IMR-90 (cell line): ENCODE measurements at regions not wholly inside any gene's neighbourhood (a gene's known extent, or its start where the extent isn't known, plus 50 kb on each side); places are given as distances from the start of the nearest gene placed in this dataset.
"Not testable (repeated sequence)": the region's sequence is repeated elsewhere in the genome, so short reads cannot be mapped to it uniquely, and the experiment has no call there.

Source experiments
- ATAC-seq: fragments of 200-7000 bp; cut with Tn5 transposase; 2 replicates; pipeline ENCODE4 v1.9.1; 2020; ENCODE audit warnings: low read depth, mild to moderate bottlenecking, moderate library complexity
- BruUV-seq: library from RNA; stranded (reverse); fragments of 400-500 nt; replicated peaks from 2 replicates; lab custom pipeline; 2021; lab: Mats Ljungman, UMichigan
- CTCF ChIA-PET: fragments of 300-600 bp; formaldehyde crosslinking; extraction: SDS; loops from one replicate; lab custom pipeline; 2021; ENCODE audit warnings: antibody characterized with exemption; lab: Yijun Ruan, JAX
- POLR2A ChIA-PET: fragments of 300-600 bp; sonication (Branson Sonifier 250); formaldehyde crosslinking; loops from one replicate; lab custom pipeline; 2022; ENCODE audit warnings: antibody characterized with exemption; ENCODE audit not compliant: unreplicated experiment; lab: Charles Lee
- DNase-seq: peaks from one replicate; pipeline ENCODE4 v3.0.0; 2013
- H2AFZ ChIP-seq: replicated peaks from 2 replicates; pipeline ENCODE3; 2013; ENCODE audit warnings: low read length, mild to moderate bottlenecking; ENCODE audit not compliant: poor library complexity
- H2AK5ac ChIP-seq: 2 replicates; pipeline ENCODE4 v1.6.1; 2013; ENCODE audit warnings: low read depth, low read length, inconsistent platforms
- H2AK9ac ChIP-seq: replicated peaks from 2 replicates; pipeline ENCODE3; 2013; ENCODE audit warnings: mild to moderate bottlenecking, low read depth, low read length, moderate library complexity; ENCODE audit not compliant: poor library complexity
- H2BK120ac ChIP-seq: 2 replicates; pipeline ENCODE4 v1.6.1; 2013; ENCODE audit warnings: low read depth, low read length, inconsistent platforms
- H2BK15ac ChIP-seq: 3 replicates; pipeline ENCODE4 v1.6.1; 2013; ENCODE audit warnings: low read depth, low read length, inconsistent platforms
- H2BK20ac ChIP-seq: 2 replicates; pipeline ENCODE4 v1.6.1; 2013; ENCODE audit warnings: low read depth, mild to moderate bottlenecking, inconsistent platforms, low read length, moderate library complexity
- H2BK5ac ChIP-seq: 2 replicates; pipeline ENCODE4 v1.6.1; 2013; ENCODE audit warnings: mild to moderate bottlenecking, low read depth, low read length, inconsistent platforms; ENCODE audit not compliant: poor library complexity, severe bottlenecking
- H3K14ac ChIP-seq: replicated peaks from 2 replicates; pipeline ENCODE4 v1.6.1; 2013; ENCODE audit warnings: low read depth, low read length, inconsistent platforms
- H3K18ac ChIP-seq: 2 replicates; pipeline ENCODE4 v1.6.1; 2013; ENCODE audit warnings: low read depth, low read length, control low read depth
- H3K23ac ChIP-seq: 2 replicates; pipeline ENCODE4 v1.6.1; 2013; ENCODE audit warnings: low read depth, low read length, inconsistent platforms
- H3K27ac ChIP-seq: 2 replicates; pipeline ENCODE4 v1.5.1; 2013; ENCODE audit warnings: mild to moderate bottlenecking, control low read depth, low read length; ENCODE audit not compliant: insufficient read depth
- H3K27me3 ChIP-seq: 2 replicates; pipeline ENCODE4 v1.6.1; 2013; ENCODE audit warnings: low read length; ENCODE audit not compliant: control insufficient read depth, insufficient read depth
- H3K36me3 ChIP-seq: 2 replicates; pipeline ENCODE4 v1.6.1; 2013; ENCODE audit warnings: low read length, mixed read lengths; ENCODE audit not compliant: control insufficient read depth, insufficient read depth
- H3K4ac ChIP-seq: 2 replicates; pipeline ENCODE4 v1.6.1; 2013; ENCODE audit warnings: low read depth, low read length, inconsistent platforms
- H3K4me1 ChIP-seq: 2 replicates; pipeline ENCODE4 v1.6.1; 2013; ENCODE audit warnings: low read length, mixed read lengths; ENCODE audit not compliant: control insufficient read depth, insufficient read depth
- H3K4me2 ChIP-seq: 2 replicates; pipeline ENCODE4 v1.6.1; 2013; ENCODE audit warnings: low read depth, mild to moderate bottlenecking, control low read depth, low read length, moderate library complexity
- H3K4me3 ChIP-seq: 2 replicates; pipeline ENCODE4 v1.5.1; 2013; ENCODE audit warnings: low read depth, mild to moderate bottlenecking, control low read depth, low read length, moderate library complexity; ENCODE audit not compliant: insufficient read depth
- H3K56ac ChIP-seq: 2 replicates; pipeline ENCODE4 v1.6.1; 2013; ENCODE audit warnings: low read length, inconsistent platforms; ENCODE audit not compliant: insufficient read depth; ENCODE audit errors: extremely low read depth
- H3K79me1 ChIP-seq, 2 experiments: 2 replicates each; pipeline ENCODE4 v1.6.1; 2013; ENCODE audit warnings: low read length in 2 of 2, inconsistent platforms in 1 of 2, low read depth in 1 of 2
- H3K9ac ChIP-seq: 2 replicates; pipeline ENCODE4 v1.6.1; 2013; ENCODE audit warnings: low read depth, low read length, control low read depth
- H3K9me1 ChIP-seq: 2 replicates; pipeline ENCODE4 v1.6.1; 2013; ENCODE audit warnings: low read length, inconsistent platforms; ENCODE audit not compliant: insufficient read depth
- H3K9me3 ChIP-seq: 2 replicates; pipeline ENCODE4 v1.6.1; 2013; ENCODE audit warnings: low read length; ENCODE audit not compliant: control insufficient read depth, insufficient read depth
- H4K20me1 ChIP-seq: 2 replicates; pipeline ENCODE4 v1.6.1; 2013; ENCODE audit warnings: low read length, inconsistent platforms; ENCODE audit not compliant: insufficient read depth
- H4K5ac ChIP-seq: 2 replicates; pipeline ENCODE4 v1.6.1; 2013; ENCODE audit warnings: mild to moderate bottlenecking, low read depth, low read length, control low read depth
- H4K8ac ChIP-seq, 2 experiments: 2 replicates each; pipeline ENCODE4 v1.6.1; 2013; ENCODE audit warnings: low read depth in 2 of 2, low read length in 2 of 2, control low read depth in 1 of 2, inconsistent platforms in 1 of 2
- H4K91ac ChIP-seq: 2 replicates; pipeline ENCODE4 v1.6.1; 2013; ENCODE audit warnings: low read depth, low read length, inconsistent platforms; ENCODE audit not compliant: insufficient read depth
- whole genome bisulfite sequencing, 2 experiments: methylation state at CpG; one replicate each; pipeline versions ENCODE4 v1.1.5 to v1.1.7; 2013; ENCODE audit warnings: missing lambda C conversion rate in 2 of 2; ENCODE audit not compliant: insufficient read length in 1 of 2; ENCODE audit errors: extremely low coverage in 2 of 2; 5-methylcytosine and 5-hydroxymethylcytosine counted together
- dilution Hi-C: fragments of 300-500 bp; cut with HindIII; formaldehyde crosslinking; loops from one replicate; pipeline ENCODE4 v1.14.3; 2018; ENCODE audit warnings: low sequenced_read_pairs; ENCODE audit not compliant: unreplicated experiment
- in situ Hi-C: fragments of 300-500 bp; cut with MboI; formaldehyde crosslinking; loops from 3 replicates; pipeline ENCODE4 v1.14.3; 2019; ENCODE audit warnings: low sequenced_read_pairs, inconsistent platforms, mixed read lengths
- intact Hi-C: fragments of 100-400 bp; cut with micrococcal nuclease; formaldehyde crosslinking; loops from 2 replicates; pipeline ENCODE4 v1.10.0; 2022

DNA sequence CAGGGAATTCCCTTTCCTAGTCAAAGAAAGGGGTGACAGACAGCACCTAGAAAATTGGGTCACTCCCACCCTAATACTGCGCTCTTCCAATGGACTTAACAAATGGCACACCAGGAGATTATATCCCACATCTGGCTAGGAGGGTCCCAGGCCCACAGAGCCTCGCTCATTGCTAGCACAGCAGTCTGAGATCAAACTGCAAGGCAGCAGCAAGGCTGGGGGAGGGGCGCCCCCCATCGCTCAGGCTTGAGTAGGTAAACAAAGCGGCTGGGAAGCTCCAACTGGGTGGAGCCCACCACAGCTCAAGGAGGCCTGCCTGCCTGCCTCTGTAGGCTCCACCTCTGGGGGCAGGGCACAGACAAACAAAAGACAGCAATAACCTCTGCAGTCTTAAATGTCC, 1043.9 kb upstream of the GRIA3 start:
- H3K27ac ChIP-seq, in situ Hi-C loops: not testable (repeated sequence)
- no CpG with 5 or more reads among the region's 5 CpGs for WGBS, 2 experiments

More for the DNA sequence above, 1043.9 kb upstream of the GRIA3 start:
- BruUV-seq, DNase-seq, H3K36me3 ChIP-seq, H2AK5ac ChIP-seq, H2AK9ac ChIP-seq, H3K18ac ChIP-seq, H4K91ac ChIP-seq, H3K27me3 ChIP-seq, H2BK20ac ChIP-seq, H2BK15ac ChIP-seq, CTCF ChIA-PET, H4K5ac ChIP-seq, H2BK120ac ChIP-seq, H3K9ac ChIP-seq, H4K8ac ChIP-seq, intact Hi-C loops, H2AFZ ChIP-seq, H4K20me1 ChIP-seq, H3K4ac ChIP-seq, H3K4me2 ChIP-seq, H3K4me1 ChIP-seq, POLR2A ChIA-PET, H3K4me3 ChIP-seq, H3K9me1 ChIP-seq, H3K14ac ChIP-seq, H3K79me1 ChIP-seq, H3K23ac ChIP-seq, ATAC-seq, H3K56ac ChIP-seq, H2BK5ac ChIP-seq, H3K9me3 ChIP-seq, dilution Hi-C loops: not testable (repeated sequence)
